Progenitor cell of endocrine pancreas (in vitro differentiated cells): ENCODE measurements at regions not wholly inside any gene's neighbourhood (a gene's known extent, or its start where the extent isn't known, plus 50 kb on each side); places are given as distances from the start of the nearest gene placed in this dataset.

Source experiments
- DNase-seq: peaks from one replicate; pipeline ENCODE4 v3.0.0; 2021; ENCODE audit warnings: low spot score; ENCODE audit not compliant: unreplicated experiment
- H3K27ac Mint-ChIP-seq: 2 replicates; pipeline ENCODE4 v1.8.0; 2021; ENCODE audit warnings: mild to moderate bottlenecking, moderate library complexity, mixed read lengths
- H3K27me3 Mint-ChIP-seq: 2 replicates; pipeline ENCODE4 v1.8.0; 2021; ENCODE audit warnings: mixed read lengths
- H3K36me3 Mint-ChIP-seq: 2 replicates; pipeline ENCODE4 v1.8.0; 2022; ENCODE audit warnings: mixed read lengths; ENCODE audit not compliant: insufficient read depth
- H3K4me1 Mint-ChIP-seq: 2 replicates; pipeline ENCODE4 v1.8.0; 2021; ENCODE audit warnings: low read depth, mixed read lengths
- H3K4me3 Mint-ChIP-seq: 2 replicates; pipeline ENCODE4 v1.8.0; 2021; ENCODE audit warnings: low read depth, mild to moderate bottlenecking, moderate library complexity, mixed read lengths
- H3K9me3 Mint-ChIP-seq: 2 replicates; pipeline ENCODE4 v1.8.0; 2021; ENCODE audit warnings: low read depth, mixed read lengths
- TF ChIP-seq, protein P1 (sequence below): fragments of 200-600 bp; sonication (generic); IDR thresholded peaks from one replicate; pipeline ENCODE4 v1.5.0; 2021; ENCODE audit warnings: antibody characterized with exemption, mild to moderate bottlenecking; ENCODE audit not compliant: unreplicated experiment

DNA sequence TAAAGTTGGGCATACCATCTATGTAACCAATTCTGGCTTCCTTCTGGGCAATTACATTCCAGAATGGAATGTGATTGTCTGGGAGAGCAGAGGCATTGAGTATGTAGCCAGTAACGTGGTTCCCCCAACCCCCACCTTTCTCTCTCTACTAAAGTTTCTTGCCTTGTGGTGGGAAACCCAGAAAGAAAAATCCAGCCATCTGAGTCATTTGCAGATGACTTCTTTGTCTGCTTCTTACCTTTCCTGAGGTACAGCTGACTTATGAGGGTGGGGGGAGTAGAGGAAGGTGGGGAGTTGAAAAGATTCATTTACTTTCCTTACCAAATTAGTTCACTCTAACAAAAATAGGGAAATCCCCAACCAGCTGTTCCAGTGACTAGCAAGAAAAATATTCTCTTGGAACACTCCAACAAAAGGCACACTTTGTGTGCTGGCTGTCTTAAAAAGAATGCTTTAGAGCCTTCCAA is 112.1 kb upstream of the FRMD6 start:
- H3K4me1 Mint-ChIP-seq = peaks cover 2% of the 10 kb centered on the region
- no peaks in the 10 kb centered on the region for H3K27me3 Mint-ChIP-seq
- peaks cover 15% of the 10 kb centered on the region for H3K9me3 Mint-ChIP-seq
- no peak overlapping the region for H3K27ac Mint-ChIP-seq
- H3K4me3 Mint-ChIP-seq = no peak overlapping the region
- TF ChIP-seq, protein P1, sequence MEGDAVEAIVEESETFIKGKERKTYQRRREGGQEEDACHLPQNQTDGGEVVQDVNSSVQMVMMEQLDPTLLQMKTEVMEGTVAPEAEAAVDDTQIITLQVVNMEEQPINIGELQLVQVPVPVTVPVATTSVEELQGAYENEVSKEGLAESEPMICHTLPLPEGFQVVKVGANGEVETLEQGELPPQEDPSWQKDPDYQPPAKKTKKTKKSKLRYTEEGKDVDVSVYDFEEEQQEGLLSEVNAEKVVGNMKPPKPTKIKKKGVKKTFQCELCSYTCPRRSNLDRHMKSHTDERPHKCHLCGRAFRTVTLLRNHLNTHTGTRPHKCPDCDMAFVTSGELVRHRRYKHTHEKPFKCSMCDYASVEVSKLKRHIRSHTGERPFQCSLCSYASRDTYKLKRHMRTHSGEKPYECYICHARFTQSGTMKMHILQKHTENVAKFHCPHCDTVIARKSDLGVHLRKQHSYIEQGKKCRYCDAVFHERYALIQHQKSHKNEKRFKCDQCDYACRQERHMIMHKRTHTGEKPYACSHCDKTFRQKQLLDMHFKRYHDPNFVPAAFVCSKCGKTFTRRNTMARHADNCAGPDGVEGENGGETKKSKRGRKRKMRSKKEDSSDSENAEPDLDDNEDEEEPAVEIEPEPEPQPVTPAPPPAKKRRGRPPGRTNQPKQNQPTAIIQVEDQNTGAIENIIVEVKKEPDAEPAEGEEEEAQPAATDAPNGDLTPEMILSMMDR = no peak
- DNase-seq = no peak
- no peaks in the 10 kb centered on the region for H3K36me3 Mint-ChIP-seq

DNA sequence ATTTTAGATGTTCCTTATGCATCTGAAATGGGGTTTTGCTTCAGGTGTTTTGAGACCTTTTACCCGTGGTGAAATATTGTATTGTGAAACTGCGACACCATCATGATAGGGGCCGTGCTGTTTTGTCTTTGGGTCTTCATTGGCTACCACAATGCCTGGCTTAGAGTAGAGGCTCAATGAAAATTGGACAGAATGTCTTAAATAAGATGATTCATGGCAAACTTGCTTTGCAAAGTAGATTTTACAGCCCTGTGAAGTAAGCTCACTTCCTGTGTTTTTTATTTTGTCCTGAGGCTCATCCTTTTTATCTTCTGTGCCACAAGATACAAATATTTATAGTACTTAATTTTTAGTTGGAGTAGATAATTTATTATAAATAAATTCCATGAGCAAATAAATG is 111.3 kb upstream of the FRMD6 start:
- Mint-ChIP-seq H3K9me3 (peaks cover 12% of the 10 kb centered on the region), H3K4me3 (no peak overlapping the region), H3K27ac (no peak overlapping the region), H3K36me3 (no peaks in the 10 kb centered on the region), H3K27me3 (no peaks in the 10 kb centered on the region), H3K4me1 (peaks cover 2% of the 10 kb centered on the region)
- TF ChIP-seq, protein P1 = no peak
- no peak for DNase-seq

DNA sequence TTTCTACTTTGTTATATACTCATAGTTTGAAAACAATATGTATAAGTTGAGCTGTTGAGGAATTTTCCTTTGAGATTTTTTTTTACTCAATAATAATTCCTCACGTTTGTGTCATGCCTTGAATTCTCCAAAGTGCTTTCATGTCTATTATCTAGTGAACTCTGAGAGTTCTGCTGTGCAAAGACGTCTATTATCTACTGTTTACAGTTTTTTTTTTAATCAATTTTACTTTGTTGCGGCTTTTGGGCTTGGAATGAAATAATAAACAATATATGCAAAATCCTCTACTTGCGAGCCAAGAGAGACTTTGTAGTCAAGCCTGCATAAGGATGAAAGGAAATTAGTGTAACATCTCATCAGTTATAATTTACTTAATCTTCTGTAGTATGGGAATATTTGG is 107.2 kb upstream of the FRMD6 start:
- peaks cover 1% of the 10 kb centered on the region for H3K36me3 Mint-ChIP-seq
- H3K9me3 Mint-ChIP-seq = no peaks in the 10 kb centered on the region
- TF ChIP-seq, protein P1 = no peak
- no peak for DNase-seq
- peaks cover 3% of the 10 kb centered on the region for H3K27me3 Mint-ChIP-seq
- peaks cover 6% of the 10 kb centered on the region for H3K4me1 Mint-ChIP-seq
- no peak overlapping the region for H3K4me3 Mint-ChIP-seq
- H3K27ac Mint-ChIP-seq = no peak overlapping the region

DNA sequence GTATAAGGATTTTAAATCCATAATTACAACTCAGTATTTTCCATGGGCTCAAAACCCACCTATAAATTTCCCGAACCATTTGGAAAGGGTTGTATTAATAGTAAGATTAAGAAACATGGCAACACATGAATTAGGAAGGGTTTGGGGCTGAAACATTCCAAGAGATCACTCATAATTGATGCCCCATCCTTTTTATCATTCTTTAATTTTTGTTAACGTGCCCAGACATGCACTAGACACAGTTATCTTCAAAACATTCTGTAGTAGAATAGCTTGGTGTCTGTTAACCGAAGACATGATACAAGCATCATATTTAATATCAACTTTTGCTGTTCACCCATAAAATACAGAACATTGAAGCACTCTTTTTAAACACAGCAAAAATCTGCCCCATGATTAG is 106.8 kb upstream of the FRMD6 start:
- H3K36me3 Mint-ChIP-seq = peaks cover 1% of the 10 kb centered on the region
- H3K4me1 Mint-ChIP-seq = peaks cover 6% of the 10 kb centered on the region
- H3K27me3 Mint-ChIP-seq = peaks cover 3% of the 10 kb centered on the region
- H3K27ac Mint-ChIP-seq = no peak overlapping the region
- TF ChIP-seq, protein P1 = no peak
- DNase-seq = no peak
- H3K9me3 Mint-ChIP-seq = no peaks in the 10 kb centered on the region
- no peak overlapping the region for H3K4me3 Mint-ChIP-seq

DNA sequence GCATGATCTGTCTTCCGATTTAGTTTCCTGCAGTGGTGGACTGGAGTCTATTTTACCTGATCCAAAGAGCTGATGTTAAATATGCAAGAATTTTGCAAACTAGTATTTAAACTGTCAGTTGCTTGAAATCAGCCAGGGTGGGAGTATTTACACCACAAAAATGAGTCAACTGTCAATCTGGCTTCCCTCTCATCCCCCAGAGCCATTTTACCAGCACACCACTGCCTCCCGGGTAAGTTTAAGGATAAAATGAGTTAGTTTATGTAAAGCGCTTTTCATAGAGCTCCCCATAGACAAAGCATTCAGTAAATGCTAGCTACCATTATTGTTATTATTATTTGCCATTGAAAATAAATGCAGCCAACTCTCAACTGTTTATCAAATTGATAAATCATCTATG is 106.3 kb upstream of the FRMD6 start:
- Mint-ChIP-seq H3K36me3 (peaks cover 1% of the 10 kb centered on the region), H3K4me3 (no peak overlapping the region), H3K4me1 (peaks cover 6% of the 10 kb centered on the region), H3K27me3 (peaks cover 3% of the 10 kb centered on the region), H3K27ac (no peak overlapping the region), H3K9me3 (no peaks in the 10 kb centered on the region)
- TF ChIP-seq, protein P1 = no peak
- DNase-seq = no peak
